Activated T-cell treated with anti-CD3 and anti-CD28 coated beads for 24 hours (primary cell): ENCODE measurements at regions not wholly inside any gene's neighbourhood (a gene's known extent, or its start where the extent isn't known, plus 50 kb on each side); places are given as distances from the start of the nearest gene placed in this dataset.
"Not testable (repeated sequence)": the region's sequence is repeated elsewhere in the genome, so short reads cannot be mapped to it uniquely, and the experiment has no call there.

Source experiments
- DNase-seq: peaks from one replicate; pipeline ENCODE4 v3.0.0-alpha.2; 2020; ENCODE audit warnings: low read depth

DNA sequence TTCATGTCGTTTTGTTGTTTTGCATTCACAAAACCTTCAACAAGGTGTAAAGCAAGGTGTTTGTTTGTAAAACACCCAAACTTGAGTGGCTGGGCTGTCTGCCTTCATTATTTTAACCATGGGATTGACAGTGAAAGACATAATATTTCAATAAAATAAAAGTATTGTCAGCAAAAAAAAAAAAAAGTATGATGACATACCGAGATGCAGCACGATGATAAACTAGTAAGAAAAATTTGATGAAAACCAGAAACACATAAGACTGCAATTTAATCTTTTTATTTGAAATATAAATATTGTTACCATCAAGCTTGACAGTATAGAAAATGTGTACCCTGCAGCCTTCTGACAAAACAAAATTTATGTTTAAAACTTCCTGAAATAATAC lies 419.3 kb upstream of the DYNLRB2 start:
- DNase-seq: no peak

DNA sequence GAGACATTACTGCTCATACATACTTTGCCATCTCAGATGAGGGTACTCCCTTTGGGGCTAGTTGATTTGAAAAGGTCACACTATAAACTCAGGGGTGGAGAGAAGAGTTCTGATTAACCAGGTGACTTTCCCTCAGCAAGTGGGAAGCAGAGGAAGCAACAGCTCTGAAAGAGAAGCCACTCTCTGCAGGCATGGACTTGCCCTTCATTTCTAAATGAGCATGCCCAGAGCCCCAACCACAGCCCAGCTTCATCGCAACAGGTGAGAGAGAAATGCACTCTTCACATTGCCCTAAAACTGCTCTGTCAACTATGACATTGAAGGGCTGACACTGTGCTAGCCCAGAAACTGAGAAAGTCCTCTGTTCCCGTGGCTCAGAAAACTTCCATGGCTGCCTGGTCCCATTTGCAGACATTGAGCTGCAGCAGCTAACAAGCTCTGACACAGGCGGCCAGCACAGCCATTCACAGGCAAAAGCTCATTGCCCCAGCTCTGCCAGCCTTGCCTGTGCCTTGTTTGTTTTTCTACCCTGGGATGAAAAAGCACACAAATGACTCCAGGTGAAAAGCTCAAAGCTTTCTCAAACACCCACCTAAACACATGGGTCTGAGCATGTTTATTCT lies 419.8 kb upstream of the DYNLRB2 start:
- no peak for DNase-seq

DNA sequence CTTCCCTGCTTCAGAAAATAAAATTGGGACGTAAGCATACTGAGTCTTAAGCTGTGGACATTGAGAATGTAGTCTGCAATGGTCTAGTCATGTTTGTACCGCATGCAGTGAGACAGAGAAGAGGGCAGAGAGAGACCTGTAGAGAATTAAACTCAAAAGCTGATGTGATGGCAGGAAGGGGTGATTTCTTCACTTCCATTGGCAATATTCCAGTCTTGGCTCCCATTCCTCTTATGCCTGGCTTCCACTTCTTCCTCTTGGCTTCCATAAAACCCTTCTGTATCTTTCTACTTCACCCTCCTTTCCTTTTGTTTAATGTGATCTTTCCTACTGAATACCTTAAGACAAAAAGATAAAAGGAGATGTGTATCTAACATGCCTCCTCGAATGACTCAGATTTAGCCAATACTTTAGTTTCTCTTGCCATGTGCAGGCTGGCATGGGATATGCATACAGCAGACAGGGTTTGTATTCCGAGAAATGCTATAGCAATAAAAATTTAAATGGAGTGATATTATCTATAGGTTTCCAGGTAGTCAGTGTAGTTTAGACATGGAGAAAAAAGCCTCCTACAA lies 423.1 kb upstream of the DYNLRB2 start:
- no peak for DNase-seq

DNA sequence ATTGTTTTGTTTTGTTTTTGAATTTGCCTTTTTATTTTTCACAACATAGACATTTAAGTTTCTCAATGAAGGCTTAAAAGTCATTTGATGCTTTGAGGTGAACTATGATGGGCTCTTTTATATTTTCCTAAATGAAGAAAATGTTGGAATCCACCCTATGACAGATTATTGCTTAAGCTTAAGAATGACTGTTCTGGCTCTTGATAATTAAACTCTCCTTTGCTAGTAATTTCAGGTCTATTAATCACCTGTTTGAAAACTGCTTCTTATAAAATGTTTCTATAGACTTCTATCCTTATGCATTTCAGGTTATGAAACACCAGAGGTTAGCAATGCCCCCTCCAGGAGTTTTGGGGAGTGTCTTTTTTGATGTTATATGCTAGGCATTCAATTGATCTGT lies 424.1 kb upstream of the DYNLRB2 start:
- no peak for DNase-seq

DNA sequence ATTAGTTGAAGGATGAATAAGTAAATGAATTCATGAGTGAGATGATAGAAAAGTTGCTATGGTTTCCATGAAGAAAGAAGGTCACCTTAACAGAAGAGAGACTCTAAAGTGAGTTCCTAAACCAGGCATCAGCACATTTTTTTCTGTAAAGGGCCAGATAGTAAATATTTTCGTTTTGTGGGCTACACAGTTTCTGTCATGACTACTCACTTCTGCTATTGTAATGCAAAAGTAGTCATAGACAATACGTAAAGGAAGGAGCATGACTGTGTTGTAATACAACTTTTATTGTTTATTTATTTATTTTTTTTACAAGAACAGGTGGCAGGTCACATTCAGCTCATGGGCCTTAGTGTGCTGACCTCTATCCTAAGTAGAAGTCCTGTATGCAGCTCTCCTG lies 426.1 kb upstream of the DYNLRB2 start:
- no peak for DNase-seq

DNA sequence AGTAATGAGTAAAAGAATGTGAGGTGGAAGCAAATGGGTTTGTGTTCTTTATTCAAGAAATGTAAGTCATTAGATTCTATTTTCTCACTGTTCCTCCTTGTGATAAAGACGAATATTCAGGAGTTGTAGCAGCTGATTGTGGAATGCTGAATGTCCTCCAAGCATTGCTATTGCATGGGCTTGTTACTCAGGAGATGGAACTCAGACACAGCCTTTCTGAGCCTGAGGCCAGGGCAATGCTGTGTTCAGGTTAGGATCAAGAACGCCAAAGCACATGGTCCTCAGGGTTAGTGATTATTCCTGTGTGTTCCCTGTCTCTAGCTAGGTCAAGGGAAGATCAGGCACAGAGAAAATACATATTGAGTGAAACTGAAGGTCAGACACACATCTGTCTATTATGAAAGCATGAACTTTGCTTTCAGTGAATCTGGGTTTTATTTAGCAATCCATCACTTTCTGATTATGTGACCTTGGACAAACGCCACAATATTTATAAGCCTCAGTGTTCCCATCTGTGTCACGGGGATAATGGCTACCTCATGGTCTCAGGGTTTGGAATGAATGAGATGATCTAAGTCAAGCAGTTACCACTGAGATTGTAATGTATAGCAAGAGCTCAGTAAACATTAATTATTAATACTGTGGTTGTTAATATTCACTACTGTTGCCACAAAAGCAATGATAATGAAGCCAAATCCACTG lies 426.8 kb upstream of the DYNLRB2 start:
- no peak for DNase-seq

DNA sequence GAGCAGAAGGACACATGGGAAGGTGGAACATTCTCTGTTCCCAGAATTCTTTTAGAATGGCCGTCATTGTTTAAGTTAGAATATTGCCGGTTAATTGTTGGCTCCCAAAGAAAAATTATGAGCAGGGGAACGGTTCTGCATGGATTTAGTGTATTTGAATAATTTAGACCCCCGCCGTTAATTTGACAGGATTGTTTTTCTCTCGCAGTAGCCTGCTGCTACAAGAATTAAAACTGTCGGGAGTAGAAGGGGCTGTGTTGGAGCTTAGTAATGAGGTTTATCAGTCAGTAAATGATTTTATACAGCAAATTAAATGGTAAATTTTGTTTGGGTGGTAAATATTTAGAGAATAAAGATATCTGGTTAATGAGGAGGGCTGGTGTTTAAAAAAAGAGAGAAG lies 431.2 kb upstream of the DYNLRB2 start:
- no peak for DNase-seq

DNA sequence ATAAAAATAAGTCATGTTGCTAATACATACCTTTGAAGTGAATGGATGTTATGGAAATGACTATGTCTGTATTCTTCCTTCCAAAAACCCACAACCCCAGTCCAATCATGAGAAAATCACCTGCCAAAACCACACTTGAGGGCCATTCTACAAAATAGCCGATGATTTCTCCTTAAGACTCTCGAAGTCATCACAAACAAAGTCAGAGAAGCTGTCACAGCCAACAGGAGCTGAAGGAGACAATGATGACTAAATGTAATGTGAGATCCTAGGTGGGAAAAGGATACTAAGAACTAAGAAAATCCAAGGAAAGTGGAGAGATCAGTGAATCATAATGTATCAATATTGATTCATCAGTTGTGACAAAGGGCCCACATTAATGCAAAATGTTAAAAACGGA lies 432.9 kb upstream of the DYNLRB2 start:
- no peak for DNase-seq

DNA sequence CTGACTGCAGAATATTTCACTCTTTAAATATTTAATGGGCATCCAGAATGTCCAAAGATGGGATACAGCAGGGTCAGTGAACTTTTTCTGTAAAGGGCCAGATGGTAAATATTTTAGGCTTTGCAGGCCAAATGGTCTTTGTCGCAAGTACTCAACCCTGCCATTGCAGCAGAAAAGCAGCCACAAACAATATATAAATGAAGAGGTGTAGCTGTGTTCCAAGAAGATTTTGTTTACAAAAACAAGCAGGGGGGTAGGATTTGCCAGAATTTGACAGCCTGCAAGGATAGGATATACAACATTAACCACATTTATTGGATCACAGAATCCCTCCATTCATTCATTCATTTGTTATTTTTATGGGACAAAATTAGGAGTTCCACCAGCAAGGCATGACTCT lies 435.0 kb upstream of the DYNLRB2 start:
- DNase-seq: no peak

DNA sequence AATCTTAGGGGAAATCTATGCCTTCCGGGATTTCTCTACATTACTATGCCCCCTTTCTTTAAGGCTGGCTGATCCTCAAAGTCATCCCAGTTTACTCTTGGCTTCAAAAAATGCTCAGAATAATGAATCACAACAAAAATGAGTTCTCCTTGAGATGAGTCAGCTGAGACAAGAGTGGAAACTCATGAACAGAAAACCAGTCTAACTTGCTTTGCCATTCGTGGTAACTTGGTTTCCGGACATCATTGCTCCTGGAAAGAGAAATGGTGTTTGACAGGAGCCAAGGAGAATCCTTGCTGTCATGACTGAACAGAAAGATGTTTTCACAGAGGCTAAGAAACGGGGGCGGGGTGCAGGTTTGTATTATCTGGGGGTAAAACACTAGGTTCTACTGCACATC lies 435.6 kb upstream of the DYNLRB2 start:
- DNase-seq: no peak

DNA sequence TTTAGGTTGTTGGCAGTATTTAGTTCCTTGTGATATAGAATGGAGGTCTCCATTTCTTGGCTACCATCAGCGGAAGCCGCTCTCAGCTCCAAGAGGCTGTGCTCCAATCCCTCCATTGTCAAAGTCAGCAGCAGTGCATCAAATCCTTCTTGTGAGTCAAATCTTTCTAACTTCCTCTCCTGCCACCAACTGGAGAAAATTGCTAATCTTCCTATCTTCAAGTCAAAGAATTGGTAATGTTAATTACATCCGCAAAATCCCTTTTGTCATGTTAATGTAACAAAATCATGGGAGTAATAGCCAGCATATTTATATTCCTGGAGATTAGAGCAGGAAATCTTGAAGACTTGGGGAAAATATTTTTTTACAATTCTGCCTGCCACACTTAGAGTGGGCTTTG lies 436.4 kb upstream of the DYNLRB2 start:
- no peak for DNase-seq

DNA sequence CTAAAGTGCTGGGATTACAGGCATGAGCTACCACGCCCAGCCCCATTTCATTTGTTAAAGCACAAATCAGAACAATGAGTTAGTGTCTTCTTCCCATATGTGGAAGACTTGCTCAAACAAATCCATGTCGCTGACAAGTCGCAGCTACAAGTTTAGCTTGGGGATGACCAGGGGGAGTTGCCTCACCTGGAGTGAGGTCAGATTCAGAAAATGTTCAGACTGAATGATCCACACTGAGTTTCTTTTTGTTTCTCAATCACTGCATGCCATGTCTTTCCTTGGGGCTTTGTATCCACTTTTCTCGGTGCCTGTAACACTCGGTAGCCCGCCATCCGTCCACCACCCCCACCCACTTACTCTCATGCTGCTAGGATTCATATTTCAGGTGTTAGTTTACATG lies 437.3 kb upstream of the DYNLRB2 start:
- DNase-seq: no peak

DNA sequence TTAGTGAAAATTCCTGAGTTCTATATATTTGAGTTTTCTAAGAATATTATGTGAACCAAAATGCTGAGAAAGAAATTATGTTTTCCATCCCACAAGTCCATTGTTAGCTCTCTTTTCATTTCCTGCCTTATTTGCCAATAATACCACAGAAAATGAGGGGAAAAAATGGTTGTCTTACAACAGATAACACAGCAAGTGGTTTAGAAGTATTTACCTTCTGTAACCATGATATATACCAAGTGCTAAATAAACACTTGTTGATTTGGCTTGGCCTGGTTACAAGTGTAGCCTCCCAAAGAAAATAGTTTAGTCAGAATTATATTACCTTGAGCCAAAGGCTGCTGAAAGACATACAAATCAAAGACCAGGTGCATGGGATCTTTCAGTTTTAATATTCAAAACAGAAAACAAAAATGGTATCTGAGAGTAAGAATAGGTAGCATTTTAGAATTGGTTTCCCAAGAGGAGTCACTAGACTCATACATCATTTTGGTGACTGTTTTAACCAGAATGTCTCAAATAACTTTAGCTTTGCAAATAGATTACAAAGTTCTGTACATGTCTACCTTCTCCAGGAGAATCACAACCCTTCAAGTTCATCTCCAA lies 439.8 kb upstream of the DYNLRB2 start:
- DNase-seq: no peak

DNA sequence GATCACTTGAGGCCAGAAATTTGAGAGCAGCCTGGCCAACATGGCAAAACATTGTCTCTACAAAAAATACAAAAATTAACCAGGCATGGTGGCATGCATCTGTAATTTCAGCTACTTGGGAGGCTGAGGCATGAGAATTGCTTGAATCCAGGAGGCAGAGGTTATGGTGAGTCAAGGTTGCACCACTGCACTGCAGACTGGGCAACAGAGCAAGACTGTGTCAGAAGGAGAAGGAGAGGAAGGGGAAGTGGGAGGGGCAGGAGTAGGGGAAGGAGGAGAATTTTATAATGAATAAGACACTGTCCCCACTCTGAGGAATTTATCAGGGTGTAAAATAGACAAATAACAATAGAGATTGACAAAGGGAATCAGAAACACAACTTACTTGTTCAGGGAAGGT lies 440.6 kb upstream of the DYNLRB2 start:
- DNase-seq: no peak

DNA sequence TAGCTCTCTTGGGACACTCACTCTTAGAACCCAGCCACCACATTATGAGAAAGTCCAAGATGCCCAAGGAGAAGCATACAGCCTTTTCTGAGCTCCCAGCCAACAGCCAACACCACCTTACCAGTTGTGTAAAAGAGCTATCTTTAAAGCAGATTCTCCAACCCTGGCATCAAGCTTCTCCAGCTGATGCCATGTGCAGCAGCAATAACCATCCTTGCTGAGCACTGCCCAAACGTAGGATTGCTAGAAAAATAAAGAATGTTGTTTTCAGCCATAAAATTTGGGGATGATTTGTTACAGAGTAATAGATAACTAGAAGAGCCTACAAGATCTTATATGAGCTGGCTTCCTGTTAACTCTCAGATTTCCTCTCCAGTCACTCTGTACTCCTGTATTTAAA lies 443.7 kb upstream of the DYNLRB2 start:
- no peak for DNase-seq

DNA sequence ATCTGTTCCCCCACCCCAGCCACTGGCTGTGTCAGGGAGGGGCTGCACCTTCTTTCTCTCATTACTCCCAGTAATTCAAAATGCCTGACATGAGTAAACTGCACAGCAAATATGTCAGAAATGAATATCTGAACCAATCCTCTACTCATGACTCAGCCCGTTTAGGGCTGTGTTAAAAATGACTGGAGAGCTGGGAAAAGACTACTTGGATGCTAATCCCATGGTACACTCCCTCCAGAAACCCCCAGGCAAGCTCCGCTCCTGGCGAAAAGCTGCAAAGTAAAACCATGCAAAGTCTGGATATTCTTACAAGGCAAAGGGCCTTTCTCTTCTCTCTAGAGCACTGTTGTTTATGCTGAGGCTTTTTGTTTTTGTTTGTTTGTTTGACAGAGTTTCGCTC lies 448.1 kb upstream of the DYNLRB2 start:
- no peak for DNase-seq

DNA sequence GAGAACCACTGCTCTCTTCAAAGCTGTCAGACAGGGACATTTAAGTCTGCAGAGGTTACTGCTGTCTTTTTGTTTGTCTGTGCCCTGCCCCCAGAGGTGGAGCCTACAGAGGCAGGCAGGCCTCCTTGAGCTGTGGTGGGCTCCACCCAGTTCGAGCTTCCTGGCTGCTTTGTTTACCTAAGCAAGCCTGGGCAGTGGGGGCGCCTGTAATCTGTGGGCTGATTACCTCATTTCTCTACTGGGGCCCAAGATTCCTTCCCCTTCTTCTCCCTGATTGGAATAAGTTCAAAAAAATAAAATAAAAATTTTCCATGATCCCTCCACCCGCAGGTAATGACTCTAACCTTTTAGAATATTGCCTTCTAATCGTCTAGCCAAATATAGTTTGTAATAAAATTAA lies 449.3 kb upstream of the DYNLRB2 start:
- DNase-seq: not testable (repeated sequence)

DNA sequence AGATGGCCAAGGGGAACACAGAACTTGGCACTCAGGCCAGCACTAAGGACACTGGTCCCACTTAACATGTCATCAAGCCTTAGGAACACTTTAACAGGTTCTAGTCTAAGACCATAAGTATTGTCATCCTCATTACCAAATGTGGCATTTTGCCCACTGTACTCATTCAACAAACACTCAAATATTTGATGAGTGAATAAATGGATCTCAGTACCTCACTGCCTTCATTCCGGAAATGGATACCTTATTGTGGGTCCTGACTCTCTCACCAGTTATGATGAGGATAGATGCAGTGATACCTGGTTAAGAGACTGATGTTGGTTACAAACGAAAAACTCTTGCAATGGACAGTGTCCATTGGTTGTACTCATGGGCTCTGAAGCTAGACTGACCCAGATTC lies 455.2 kb upstream of the DYNLRB2 start:
- DNase-seq: no peak

DNA sequence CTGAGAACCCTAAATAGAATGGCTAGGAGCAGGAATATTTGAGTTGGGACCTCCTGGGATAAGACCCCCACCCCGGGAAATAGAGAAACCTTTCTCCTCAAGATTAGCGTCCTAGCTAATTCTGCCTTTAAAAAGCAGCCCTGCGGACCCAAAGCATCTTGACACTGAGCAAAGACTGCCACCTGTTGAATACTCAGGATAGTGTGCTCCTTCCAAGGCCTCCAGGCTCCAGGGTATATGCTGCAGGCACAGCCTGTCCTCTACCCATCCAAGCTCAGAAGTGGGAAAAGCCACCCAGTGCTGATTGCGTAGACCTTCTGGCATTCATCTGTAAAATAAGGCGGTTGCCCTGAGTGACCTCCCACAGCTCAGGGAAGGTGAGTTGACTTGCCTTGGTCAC lies 456.2 kb upstream of the DYNLRB2 start:
- DNase-seq: no peak

DNA sequence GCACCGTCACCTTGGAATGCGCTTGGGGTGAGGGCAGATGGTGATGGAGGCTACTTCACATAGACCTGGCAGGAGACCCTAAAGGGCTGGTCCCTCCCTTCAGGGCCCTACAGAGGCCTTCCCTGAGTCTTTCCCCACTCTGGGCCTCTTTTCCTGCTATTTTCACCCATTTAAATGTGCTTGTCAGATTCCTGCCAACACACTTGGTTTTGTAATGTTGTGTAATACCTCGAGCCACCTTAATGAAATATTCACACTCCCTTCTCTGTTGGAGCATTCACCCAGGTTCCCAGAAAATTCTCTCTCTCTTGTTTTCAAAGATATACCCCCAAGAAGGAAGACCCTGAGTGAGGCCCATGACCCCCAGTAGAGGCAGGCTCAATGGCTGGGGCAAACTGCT lies 456.6 kb upstream of the DYNLRB2 start:
- no peak for DNase-seq

DNA sequence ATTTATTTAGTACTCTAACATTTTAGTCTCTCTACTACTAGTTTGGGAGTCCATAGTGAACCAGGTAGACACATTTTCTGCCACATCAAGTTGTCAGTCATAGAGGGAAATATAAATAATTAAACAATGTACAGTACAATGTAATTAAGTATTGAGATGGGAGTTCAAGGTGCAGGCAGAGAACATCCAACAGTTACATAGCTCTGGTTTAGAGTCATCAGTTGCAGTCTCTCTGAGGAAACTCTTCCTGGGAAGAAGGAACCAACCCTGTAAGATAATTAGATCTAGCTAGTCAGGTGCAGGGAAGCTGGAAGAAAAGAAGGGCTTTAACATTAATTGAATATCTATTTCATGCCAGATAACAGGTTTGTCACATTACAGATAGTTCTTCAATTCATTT lies 457.9 kb upstream of the DYNLRB2 start:
- no peak for DNase-seq

DNA sequence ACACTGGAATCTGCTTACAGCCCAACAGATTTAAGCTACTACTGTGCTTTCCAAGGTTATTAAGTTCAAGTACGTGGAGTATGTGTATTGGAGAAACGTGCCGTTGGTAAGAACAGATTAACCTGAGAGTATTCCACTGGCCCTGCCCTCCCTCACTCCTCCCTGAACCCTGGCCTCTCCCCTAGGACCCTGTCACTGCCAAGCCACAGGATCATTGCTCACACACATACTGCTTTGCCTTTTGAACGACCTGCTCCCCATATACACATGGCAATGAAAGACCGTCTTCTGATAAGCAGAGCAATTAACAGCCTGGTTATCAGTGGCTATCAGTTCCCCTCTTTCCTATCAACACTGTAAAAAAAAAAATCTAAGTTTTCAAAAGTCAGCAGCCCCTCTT lies 458.9 kb upstream of the DYNLRB2 start:
- DNase-seq: no peak

DNA sequence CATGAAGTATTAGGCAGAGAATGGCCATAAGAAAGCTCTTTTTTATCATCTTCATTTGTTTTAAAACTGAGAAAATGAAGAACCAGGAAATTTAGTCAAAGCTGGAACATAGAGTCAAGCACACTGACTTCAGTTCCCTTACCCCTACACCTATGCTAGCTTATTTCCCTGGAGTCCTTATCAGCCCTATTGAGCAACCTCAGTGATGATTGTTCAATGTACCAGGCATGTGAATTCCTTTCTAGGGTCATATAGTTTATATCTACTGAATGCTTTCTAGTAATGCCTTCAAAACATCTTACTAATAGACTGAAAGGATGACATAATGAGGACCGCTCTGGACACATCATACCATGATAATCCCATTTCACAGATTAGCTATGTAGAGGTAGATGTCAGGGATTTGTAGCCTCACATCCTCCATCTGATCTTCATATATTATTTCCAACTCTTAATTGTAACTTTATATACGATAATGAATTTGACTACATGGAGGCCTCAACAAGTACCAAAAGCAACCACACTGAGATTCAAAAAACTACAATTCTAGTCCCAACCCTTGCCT lies 460.4 kb upstream of the DYNLRB2 start:
- DNase-seq: no peak
